ENCODE measurements at regions not wholly inside any gene's neighbourhood (a gene's known extent, or its start where the extent isn't known, plus 50 kb on each side); places are given as distances from the start of the nearest gene placed in this dataset.
"Not testable (repeated sequence)": the region's sequence is repeated elsewhere in the genome, so short reads cannot be mapped to it uniquely, and the experiment has no call there.

- TF ChIP-seq CTCF (IDR thresholded peaks at IDR 0.05; ENCODE audit: low read depth, low read length); EZH2phosphoT487 (IDR thresholded peaks at IDR 0.05; ENCODE audit: low read depth): not testable (repeated sequence)
Observed at GRCh38 chrX:79827611-79828010, 186.9 kb upstream of the TBX22 start.
